ENCODE measurements at regions not wholly inside any gene's neighbourhood (a gene's known extent, or its start where the extent isn't known, plus 50 kb on each side); places are given as distances from the start of the nearest gene placed in this dataset.

DNA sequence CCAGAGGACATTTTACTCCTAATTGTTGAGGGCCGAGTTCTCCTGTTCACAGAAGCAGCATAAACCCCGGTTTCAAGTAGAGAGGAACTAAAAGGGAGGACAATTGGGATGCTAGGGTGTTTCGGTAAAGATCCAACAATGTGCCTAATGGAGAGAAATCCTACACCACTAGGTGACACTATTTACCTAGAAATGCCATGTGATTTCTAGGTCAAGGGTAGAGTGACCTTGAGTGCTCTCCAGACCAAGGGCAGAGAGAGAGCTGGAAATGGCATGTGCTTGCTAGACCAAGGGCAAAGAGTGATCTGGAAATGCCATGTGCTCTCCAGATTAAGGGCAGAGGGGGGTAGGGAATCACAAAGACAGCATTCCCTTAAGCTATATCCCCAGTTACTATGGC is 472.0 kb downstream of the DCDC2C start:
- TF ChIP-seq, protein P1, sequence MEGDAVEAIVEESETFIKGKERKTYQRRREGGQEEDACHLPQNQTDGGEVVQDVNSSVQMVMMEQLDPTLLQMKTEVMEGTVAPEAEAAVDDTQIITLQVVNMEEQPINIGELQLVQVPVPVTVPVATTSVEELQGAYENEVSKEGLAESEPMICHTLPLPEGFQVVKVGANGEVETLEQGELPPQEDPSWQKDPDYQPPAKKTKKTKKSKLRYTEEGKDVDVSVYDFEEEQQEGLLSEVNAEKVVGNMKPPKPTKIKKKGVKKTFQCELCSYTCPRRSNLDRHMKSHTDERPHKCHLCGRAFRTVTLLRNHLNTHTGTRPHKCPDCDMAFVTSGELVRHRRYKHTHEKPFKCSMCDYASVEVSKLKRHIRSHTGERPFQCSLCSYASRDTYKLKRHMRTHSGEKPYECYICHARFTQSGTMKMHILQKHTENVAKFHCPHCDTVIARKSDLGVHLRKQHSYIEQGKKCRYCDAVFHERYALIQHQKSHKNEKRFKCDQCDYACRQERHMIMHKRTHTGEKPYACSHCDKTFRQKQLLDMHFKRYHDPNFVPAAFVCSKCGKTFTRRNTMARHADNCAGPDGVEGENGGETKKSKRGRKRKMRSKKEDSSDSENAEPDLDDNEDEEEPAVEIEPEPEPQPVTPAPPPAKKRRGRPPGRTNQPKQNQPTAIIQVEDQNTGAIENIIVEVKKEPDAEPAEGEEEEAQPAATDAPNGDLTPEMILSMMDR (conservative IDR thresholded peaks at IDR 0.05): no peak
- no peak for TF ChIP-seq EZH2 (IDR thresholded peaks at IDR 0.05; ENCODE audit: low read depth)
